Dermis blood vessel endothelial cell (primary cell): ENCODE measurements at regions not wholly inside any gene's neighbourhood (a gene's known extent, or its start where the extent isn't known, plus 50 kb on each side); places are given as distances from the start of the nearest gene placed in this dataset.
A peak's percentile ranks its signal among the peaks of the same experiment; 100 is the strongest.

Source experiments
- DNase-seq: peaks from one replicate; pipeline ENCODE4 v3.0.0; 2010

GRCh38 chr3:113096188-113096892 is 105.6 kb downstream of the GTPBP8 start:
- DNase-seq, result no peak

- no peak for DNase-seq
Measured at GRCh38 chr3:113097960-113098447, 107.2 kb downstream of the GTPBP8 start.

DNA sequence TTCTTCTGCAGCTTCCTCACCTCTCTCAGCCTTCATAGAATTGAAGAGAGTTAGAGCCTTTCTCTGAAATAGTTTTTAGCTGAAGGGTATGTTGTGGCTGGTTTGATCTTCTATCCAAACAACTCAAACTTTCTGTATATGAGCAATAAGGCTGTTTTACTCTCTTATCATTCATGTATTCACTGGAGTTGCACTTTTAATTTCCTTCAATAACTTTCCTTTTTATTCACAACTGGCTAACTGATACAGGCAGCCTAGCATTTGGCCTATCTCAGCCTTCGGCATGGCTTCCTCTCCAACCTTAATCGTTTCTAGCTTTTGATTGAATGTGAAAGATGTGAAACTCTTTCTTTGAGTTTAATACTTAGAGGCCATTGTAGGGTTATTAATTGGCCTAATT is 109.3 kb downstream of the GTPBP8 start:
- DNase-seq, result no peak

- DNase-seq, result no peak
Measured at GRCh38 chr3:113103588-113103987, 107.8 kb upstream of the BOC start.

GRCh38 chr3:113104357-113105092 is 106.8 kb upstream of the BOC start:
- no peak for DNase-seq

DNA sequence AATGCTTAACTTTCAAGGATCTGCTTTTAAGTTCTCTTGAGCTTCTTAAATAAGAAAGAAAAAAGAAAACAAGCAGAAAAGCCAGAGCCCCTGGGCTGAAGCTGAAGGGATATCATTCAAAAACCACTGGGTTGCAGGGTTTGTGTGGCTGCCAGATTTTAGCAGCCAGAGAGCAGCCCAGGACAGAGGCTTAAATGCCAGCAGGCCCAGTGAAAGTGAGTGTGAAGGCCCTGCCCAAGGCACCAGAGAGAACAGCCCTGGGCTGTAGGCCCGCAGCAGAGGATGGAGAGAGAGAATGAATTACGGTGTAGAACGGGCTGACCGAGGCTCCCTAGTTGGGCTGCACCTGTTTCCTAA is 106.3 kb upstream of the BOC start:
- no peak for DNase-seq

DNA sequence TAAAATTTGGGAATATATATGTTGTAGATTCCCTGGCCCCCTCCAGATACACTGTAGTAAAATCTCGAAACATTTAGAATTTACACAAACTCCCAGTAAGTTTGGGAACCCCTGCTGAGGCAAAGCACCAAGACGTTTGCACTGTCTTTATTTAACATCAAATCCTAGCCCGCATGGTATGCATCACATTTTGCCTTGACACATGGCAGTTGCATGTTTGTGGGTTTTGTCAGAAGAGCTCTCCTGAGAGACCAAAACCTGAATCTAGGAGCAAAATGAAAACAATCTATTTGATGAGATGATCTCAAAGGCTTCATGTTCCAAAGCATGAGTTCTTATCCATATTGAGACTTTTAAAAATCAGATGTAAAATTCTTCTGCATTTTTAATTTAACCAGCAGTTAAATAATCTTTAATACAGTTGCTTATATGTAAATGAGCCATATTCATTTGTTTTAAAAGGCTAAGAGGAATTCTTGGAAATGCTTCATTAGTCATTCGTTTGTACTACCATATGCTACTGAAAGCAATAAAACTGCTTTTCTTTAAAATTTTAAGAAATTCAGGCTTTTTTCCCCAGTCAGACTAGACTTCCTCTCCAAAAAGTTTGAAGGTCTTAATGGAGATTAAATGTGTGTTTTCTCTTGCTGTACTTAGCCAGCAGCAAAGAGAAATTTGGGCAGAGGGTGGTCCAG is 105.2 kb upstream of the BOC start:
- no peak for DNase-seq

GRCh38 chr3:113110267-113110666 is 101.1 kb upstream of the BOC start:
- DNase-seq, result peak; percentile 17

- DNase-seq, result no peak
Measured at GRCh38 chr3:113111011-113111707, 100.2 kb upstream of the BOC start.

GRCh38 chr3:113113361-113113760 is 98.0 kb upstream of the BOC start:
- DNase-seq, result no peak

- DNase-seq, result no peak
Measured at GRCh38 chr3:113117511-113118234, 93.7 kb upstream of the BOC start.

- no peak for DNase-seq
Measured at GRCh38 chr3:113118336-113118735, 93.0 kb upstream of the BOC start.

DNA sequence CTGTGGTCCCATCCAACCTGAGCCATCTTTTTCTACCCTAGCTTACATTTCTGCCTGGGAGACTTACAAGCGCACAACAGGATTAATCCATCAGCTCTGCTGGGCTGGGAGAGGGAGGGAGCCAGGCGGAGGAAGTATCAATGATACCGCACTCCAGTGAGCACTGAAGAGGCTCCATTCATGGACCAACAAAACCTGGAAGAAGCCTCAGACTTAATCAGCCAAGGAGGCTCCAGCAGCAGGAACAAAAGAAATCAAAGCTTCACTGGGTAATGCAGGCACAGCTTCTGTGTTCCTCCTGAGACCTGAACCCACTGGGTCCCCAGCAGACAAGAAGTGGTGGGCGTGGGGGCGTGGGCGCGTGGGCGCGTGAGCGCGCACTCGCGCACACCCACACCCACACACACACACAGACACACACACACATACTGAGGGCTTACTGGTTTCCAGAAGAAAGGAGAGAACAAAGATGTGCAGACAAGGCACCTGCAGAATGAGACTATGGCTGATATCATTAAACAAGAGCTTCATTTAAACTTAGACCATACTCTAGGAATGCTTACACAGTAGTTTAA is 87.0 kb upstream of the BOC start:
- no peak for DNase-seq

DNA sequence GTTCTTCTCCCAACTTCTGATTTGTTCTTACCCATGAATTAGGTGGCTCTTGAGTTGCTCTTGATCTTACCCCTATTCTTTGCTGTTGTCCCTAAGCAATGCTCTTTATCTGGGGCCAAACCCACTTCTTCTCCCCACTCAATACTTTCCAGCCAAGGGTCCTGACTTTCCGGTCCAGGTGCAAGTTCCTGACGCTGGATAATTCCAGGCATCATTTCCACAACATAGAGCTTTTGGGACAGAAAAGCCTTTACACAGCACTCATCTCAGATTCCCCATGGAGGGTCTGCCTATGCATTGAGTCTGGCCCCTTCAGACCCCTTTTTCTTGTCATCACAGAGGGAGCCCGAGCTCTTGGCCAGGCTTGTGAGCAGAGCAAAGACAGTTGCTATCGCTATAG is 85.4 kb upstream of the BOC start:
- no peak for DNase-seq

GRCh38 chr3:113128386-113129015 is 82.9 kb upstream of the BOC start:
- no peak for DNase-seq

DNA sequence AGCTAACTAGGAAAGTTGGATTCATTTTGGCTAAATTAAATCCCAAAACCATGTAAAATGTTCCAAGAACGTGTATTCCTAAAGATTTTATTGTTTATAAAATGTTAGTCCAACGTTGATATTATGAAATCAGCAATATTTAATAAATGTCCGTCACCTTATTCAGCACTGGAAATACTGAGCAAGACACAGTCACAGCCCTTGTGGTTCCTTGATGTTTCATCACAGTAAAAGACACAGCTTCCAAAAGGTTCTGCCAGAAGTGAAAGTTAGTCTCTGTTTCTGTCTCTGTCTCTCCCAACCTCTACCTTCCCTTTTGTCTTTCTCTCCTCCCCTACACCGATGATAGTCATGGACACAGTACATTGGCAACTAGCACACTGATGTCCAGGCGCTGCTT is 82.2 kb upstream of the BOC start:
- DNase-seq, result no peak

- DNase-seq, result no peak
Measured at GRCh38 chr3:113132571-113132996, 78.8 kb upstream of the BOC start.

GRCh38 chr3:113133140-113133539 is 78.2 kb upstream of the BOC start:
- no peak for DNase-seq

GRCh38 chr3:113136071-113136470 is 75.3 kb upstream of the BOC start:
- DNase-seq, result peak; percentile 42

- DNase-seq, result no peak
Measured at GRCh38 chr3:113136544-113136943, 74.8 kb upstream of the BOC start.
